Urinary bladder (tissue), 3 donors: ENCODE measurements at regions not wholly inside any gene's neighbourhood (a gene's known extent, or its start where the extent isn't known, plus 50 kb on each side); places are given as distances from the start of the nearest gene placed in this dataset.

Experiments used
- DNase-seq: peaks from one replicate; pipeline ENCODE4 v3.0.0-alpha.2; 2015; ENCODE audit errors: extremely low spot score
- H3K27ac ChIP-seq: one replicate; pipeline ENCODE4 v1.5.1; 2013; ENCODE audit warnings: low read depth, mild to moderate bottlenecking, moderate library complexity
- H3K36me3 ChIP-seq: one replicate; pipeline ENCODE4 v1.6.1; 2013; ENCODE audit warnings: mild to moderate bottlenecking, moderate library complexity; ENCODE audit not compliant: insufficient read depth
- H3K4me1 ChIP-seq: one replicate; pipeline ENCODE4 v1.6.1; 2013; ENCODE audit warnings: mild to moderate bottlenecking, moderate library complexity; ENCODE audit not compliant: insufficient read depth
- H3K4me3 ChIP-seq: one replicate; pipeline ENCODE4 v1.5.1; 2013; ENCODE audit warnings: low read depth, low read length
- WGBS: extraction: QIAGEN DNeasy Blood & Tissue Kit; methylation state at CpG from one replicate; pipeline ENCODE4 v1.1.7; 2013; 5-methylcytosine and 5-hydroxymethylcytosine counted together
- donor health status: healthy with polysubstance abuse.
- donor health status: healthy.

- no peak for DNase-seq
- H3K4me3 ChIP-seq, result no peak overlapping the region
- H3K36me3 ChIP-seq, result no peaks in the 10 kb centered on the region
- H3K4me1 ChIP-seq, result no peaks in the 10 kb centered on the region
- H3K27ac ChIP-seq, result no peak overlapping the region
- 79% methylated on average over 12 of the region's 12 CpGs for WGBS
These were observed 131.4 kb upstream of the RUNX3 start for GRCh38 chr1:25061261-25061995.

GRCh38 chr1:25057188-25057587 lies 127.1 kb upstream of the RUNX3 start:
- 82% methylated on average over 3 of the region's 3 CpGs for WGBS
- Histone ChIP-seq H3K27ac (no peak overlapping the region), H3K4me1 (no peaks in the 10 kb centered on the region), H3K36me3 (no peaks in the 10 kb centered on the region), H3K4me3 (no peak overlapping the region)
- DNase-seq, result no peak

- no peak for DNase-seq
- H3K27ac ChIP-seq, result no peak overlapping the region
- H3K36me3 ChIP-seq, result no peaks in the 10 kb centered on the region
- no peaks in the 10 kb centered on the region for H3K4me1 ChIP-seq
- 83% methylated on average over 9 of the region's 9 CpGs for WGBS
- H3K4me3 ChIP-seq, result no peak overlapping the region
These were observed 126.5 kb upstream of the RUNX3 start for GRCh38 chr1:25056536-25056935.

GRCh38 chr1:25055961-25056360 lies 125.9 kb upstream of the RUNX3 start:
- H3K36me3 ChIP-seq, result no peaks in the 10 kb centered on the region
- no peaks in the 10 kb centered on the region for H3K4me1 ChIP-seq
- no peak for DNase-seq
- H3K27ac ChIP-seq, result no peak overlapping the region
- 88% methylated on average over 5 of the region's 5 CpGs for WGBS
- H3K4me3 ChIP-seq, result no peak overlapping the region

- 69% methylated on average over 13 of the region's 13 CpGs for WGBS
- no peak for DNase-seq
- H3K27ac ChIP-seq, result no peak overlapping the region
- H3K4me1 ChIP-seq, result no peaks in the 10 kb centered on the region
- no peaks in the 10 kb centered on the region for H3K36me3 ChIP-seq
- H3K4me3 ChIP-seq, result no peak overlapping the region
These were observed 125.3 kb upstream of the RUNX3 start for GRCh38 chr1:25055324-25055780.

- Histone ChIP-seq H3K27ac (no peak overlapping the region), H3K4me1 (no peaks in the 10 kb centered on the region), H3K4me3 (no peak overlapping the region), H3K36me3 (no peaks in the 10 kb centered on the region)
- 49% methylated on average over 15 of the region's 15 CpGs for WGBS
- no peak for DNase-seq
These were observed 124.6 kb upstream of the RUNX3 start for GRCh38 chr1:25054526-25055323.

GRCh38 chr1:25053576-25054250 lies 123.6 kb upstream of the RUNX3 start:
- no peaks in the 10 kb centered on the region for H3K36me3 ChIP-seq
- no peak overlapping the region for H3K27ac ChIP-seq
- whole genome bisulfite sequencing, result 85% methylated on average over 12 of the region's 12 CpGs
- no peak for DNase-seq
- H3K4me1 ChIP-seq, result no peaks in the 10 kb centered on the region
- no peak overlapping the region for H3K4me3 ChIP-seq

GRCh38 chr1:25051906-25052305 lies 121.8 kb upstream of the RUNX3 start:
- Histone ChIP-seq H3K4me1 (no peaks in the 10 kb centered on the region), H3K27ac (no peak overlapping the region), H3K4me3 (no peak overlapping the region), H3K36me3 (no peaks in the 10 kb centered on the region)
- no peak for DNase-seq
- WGBS, result 66% methylated on average over 12 of the region's 12 CpGs

GRCh38 chr1:25051504-25051903 lies 121.4 kb upstream of the RUNX3 start:
- WGBS, result 86% methylated on average over 6 of the region's 6 CpGs
- no peaks in the 10 kb centered on the region for H3K4me1 ChIP-seq
- H3K36me3 ChIP-seq, result no peaks in the 10 kb centered on the region
- H3K27ac ChIP-seq, result no peak overlapping the region
- DNase-seq, result no peak
- H3K4me3 ChIP-seq, result no peak overlapping the region

- no peaks in the 10 kb centered on the region for H3K4me1 ChIP-seq
- DNase-seq, result no peak
- WGBS, result 87% methylated on average over 8 of the region's 8 CpGs
- H3K36me3 ChIP-seq, result no peaks in the 10 kb centered on the region
- no peak overlapping the region for H3K27ac ChIP-seq
- H3K4me3 ChIP-seq, result no peak overlapping the region
These were observed 120.1 kb upstream of the RUNX3 start for GRCh38 chr1:25050165-25050564.

GRCh38 chr1:25049190-25049589 lies 119.1 kb upstream of the RUNX3 start:
- no peak overlapping the region for H3K27ac ChIP-seq
- WGBS, result 76% methylated on average over 2 of the region's 2 CpGs
- DNase-seq, result no peak
- H3K4me3 ChIP-seq, result no peak overlapping the region
- no peaks in the 10 kb centered on the region for H3K4me1 ChIP-seq
- no peaks in the 10 kb centered on the region for H3K36me3 ChIP-seq

GRCh38 chr1:25048728-25049127 lies 118.7 kb upstream of the RUNX3 start:
- no peak overlapping the region for H3K27ac ChIP-seq
- no peak overlapping the region for H3K4me3 ChIP-seq
- H3K36me3 ChIP-seq, result no peaks in the 10 kb centered on the region
- no peak for DNase-seq
- 61% methylated on average over 6 of the region's 6 CpGs for WGBS
- H3K4me1 ChIP-seq, result no peaks in the 10 kb centered on the region

- 82% methylated on average over 11 of the region's 11 CpGs for WGBS
- no peak for DNase-seq
- Histone ChIP-seq H3K36me3 (no peaks in the 10 kb centered on the region), H3K4me3 (no peak overlapping the region), H3K4me1 (no peaks in the 10 kb centered on the region), H3K27ac (no peak overlapping the region)
These were observed 117.6 kb upstream of the RUNX3 start for GRCh38 chr1:25047506-25048240.
